ENCODE measurements at regions not wholly inside any gene's neighbourhood (a gene's known extent, or its start where the extent isn't known, plus 50 kb on each side); places are given as distances from the start of the nearest gene placed in this dataset.

- DNase-seq (ENCODE audit: low read depth, low spot score) = no peak
- no peak overlapping the region for H3K4me3 ChIP-seq (ENCODE audit: low read depth, low read length)
- H3K9me3 ChIP-seq (ENCODE audit: control insufficient read depth, insufficient read depth, low read length) = no peaks in the 10 kb centered on the region; the same call in 1 of the 2 replicates
- ChIA-PET POLR2A (no interaction called here), CTCF (no interaction called here)
- no peak overlapping the region for H3K27ac ChIP-seq (ENCODE audit: low read depth, low read length)
- H3K27me3 ChIP-seq (ENCODE audit: control insufficient read depth, insufficient read depth, low read length) = no peaks in the 10 kb centered on the region
- no peak for TF ChIP-seq CTCF (IDR thresholded peaks at IDR 0.05; ENCODE audit: low read depth, low read length)
Observed at GRCh38 chr13:63512095-63512494, 2096.4 kb upstream of the PCDH20 start.

- H3K4me3 ChIP-seq (ENCODE audit: low read depth, low read length) = no peak overlapping the region
- no peak overlapping the region for H3K27ac ChIP-seq (ENCODE audit: low read depth, low read length)
- H3K9me3 ChIP-seq (ENCODE audit: control insufficient read depth, insufficient read depth, low read length) = no peaks in the 10 kb centered on the region
- CTCF ChIA-PET = interaction anchor here (0.6 kb wide), 1 partner anchor 176 kb away, joined by 3 read pairs; no protein-coding TSS in a partner anchor
- DNase-seq (ENCODE audit: low read depth, low spot score) = no peak
- no peak for TF ChIP-seq CTCF (IDR thresholded peaks at IDR 0.05; ENCODE audit: low read depth, low read length)
- POLR2A ChIA-PET = no interaction called here
- H3K27me3 ChIP-seq (ENCODE audit: control insufficient read depth, insufficient read depth, low read length) = no peaks in the 10 kb centered on the region
Observed at GRCh38 chr13:63501702-63502101, 2086.1 kb upstream of the PCDH20 start.

- Histone ChIP-seq H3K27me3 (ENCODE audit: control insufficient read depth, insufficient read depth, low read length) (no peaks in the 10 kb centered on the region), H3K9me3 (ENCODE audit: control insufficient read depth, insufficient read depth, low read length) (no peaks in the 10 kb centered on the region), H3K27ac (ENCODE audit: low read depth, low read length) (no peak overlapping the region), H3K4me3 (ENCODE audit: low read depth, low read length) (no peak overlapping the region)
- ChIA-PET CTCF (no interaction called here), POLR2A (interaction anchor here (1.2 kb wide), 1 partner anchor 37 kb away, joined by 4 read pairs; no protein-coding TSS in a partner anchor)
- TF ChIP-seq CTCF (IDR thresholded peaks at IDR 0.05; ENCODE audit: low read depth, low read length) = no peak
- DNase-seq (ENCODE audit: low read depth, low spot score) = no peak
Observed at GRCh38 chr13:63497601-63498000, 2082.0 kb upstream of the PCDH20 start.

- TF ChIP-seq CTCF (IDR thresholded peaks at IDR 0.05; ENCODE audit: low read depth, low read length) = no peak
- DNase-seq (ENCODE audit: low read depth, low spot score) = no peak
- Histone ChIP-seq H3K27me3 (ENCODE audit: control insufficient read depth, insufficient read depth, low read length) (no peaks in the 10 kb centered on the region), H3K27ac (ENCODE audit: low read depth, low read length) (no peak overlapping the region), H3K9me3 (ENCODE audit: control insufficient read depth, insufficient read depth, low read length) (no peaks in the 10 kb centered on the region), H3K4me3 (ENCODE audit: low read depth, low read length) (no peak overlapping the region)
- POLR2A ChIA-PET = no interaction called here
- CTCF ChIA-PET = no interaction called here
Observed at GRCh38 chr13:63492604-63493003, 2077.0 kb upstream of the PCDH20 start.

GRCh38 chr13:63490149-63490548, 2074.5 kb upstream of the PCDH20 start:
- DNase-seq (ENCODE audit: low read depth, low spot score) = no peak
- ChIA-PET CTCF (no interaction called here), POLR2A (interaction anchor here (0.7 kb wide), 1 partner anchor 308 kb away, joined by 3 read pairs; no protein-coding TSS in a partner anchor)
- no peaks in the 10 kb centered on the region for H3K9me3 ChIP-seq (ENCODE audit: control insufficient read depth, insufficient read depth, low read length)
- H3K4me3 ChIP-seq (ENCODE audit: low read depth, low read length) = no peak overlapping the region
- no peaks in the 10 kb centered on the region for H3K27me3 ChIP-seq (ENCODE audit: control insufficient read depth, insufficient read depth, low read length)
- no peak overlapping the region for H3K27ac ChIP-seq (ENCODE audit: low read depth, low read length)
- no peak for TF ChIP-seq CTCF (IDR thresholded peaks at IDR 0.05; ENCODE audit: low read depth, low read length)

All from AG04450 (cell line).